ENCODE measurements at regions not wholly inside any gene's neighbourhood (a gene's known extent, or its start where the extent isn't known, plus 50 kb on each side); places are given as distances from the start of the nearest gene placed in this dataset.

GRCh38 chr20:51237278-51237677, 214.4 kb upstream of the KCNG1 start:
- Histone ChIP-seq H3K9me3 (peaks cover 12% of the 10 kb centered on the region), H3K27ac (no peak overlapping the region), H3K4me3 (no peak overlapping the region), H3K4me2 (no peak overlapping the region), H3K4me1 (no peaks in the 10 kb centered on the region)
- no peak for TF ChIP-seq HOXA7 (CRISPR knock-in tag; IDR thresholded peaks at IDR 0.05)
- no peak for TF ChIP-seq ZNF302 (CRISPR knock-in tag; IDR thresholded peaks at IDR 0.05)
- TF ChIP-seq, protein P1, sequence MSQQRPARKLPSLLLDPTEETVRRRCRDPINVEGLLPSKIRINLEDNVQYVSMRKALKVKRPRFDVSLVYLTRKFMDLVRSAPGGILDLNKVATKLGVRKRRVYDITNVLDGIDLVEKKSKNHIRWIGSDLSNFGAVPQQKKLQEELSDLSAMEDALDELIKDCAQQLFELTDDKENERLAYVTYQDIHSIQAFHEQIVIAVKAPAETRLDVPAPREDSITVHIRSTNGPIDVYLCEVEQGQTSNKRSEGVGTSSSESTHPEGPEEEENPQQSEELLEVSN (IDR thresholded peaks at IDR 0.05; ENCODE audit: borderline replicate concordance, low read depth) = no peak
- no peak for TF ChIP-seq HMGXB4 (CRISPR knock-in tag; IDR thresholded peaks at IDR 0.05; ENCODE audit: borderline replicate concordance)
- TF ChIP-seq HEYL (CRISPR knock-in tag; IDR thresholded peaks at IDR 0.05) = no peak
- TF ChIP-seq POLR2AphosphoS2 (conservative IDR thresholded peaks at IDR 0.05; ENCODE audit: low read length) = no peak
- TF ChIP-seq MAZ (IDR thresholded peaks at IDR 0.05; ENCODE audit: borderline replicate concordance, low read depth, low read length) = no peak
- TF ChIP-seq JUN (IDR thresholded peaks at IDR 0.05) = no peak
- TF ChIP-seq, protein P2, sequence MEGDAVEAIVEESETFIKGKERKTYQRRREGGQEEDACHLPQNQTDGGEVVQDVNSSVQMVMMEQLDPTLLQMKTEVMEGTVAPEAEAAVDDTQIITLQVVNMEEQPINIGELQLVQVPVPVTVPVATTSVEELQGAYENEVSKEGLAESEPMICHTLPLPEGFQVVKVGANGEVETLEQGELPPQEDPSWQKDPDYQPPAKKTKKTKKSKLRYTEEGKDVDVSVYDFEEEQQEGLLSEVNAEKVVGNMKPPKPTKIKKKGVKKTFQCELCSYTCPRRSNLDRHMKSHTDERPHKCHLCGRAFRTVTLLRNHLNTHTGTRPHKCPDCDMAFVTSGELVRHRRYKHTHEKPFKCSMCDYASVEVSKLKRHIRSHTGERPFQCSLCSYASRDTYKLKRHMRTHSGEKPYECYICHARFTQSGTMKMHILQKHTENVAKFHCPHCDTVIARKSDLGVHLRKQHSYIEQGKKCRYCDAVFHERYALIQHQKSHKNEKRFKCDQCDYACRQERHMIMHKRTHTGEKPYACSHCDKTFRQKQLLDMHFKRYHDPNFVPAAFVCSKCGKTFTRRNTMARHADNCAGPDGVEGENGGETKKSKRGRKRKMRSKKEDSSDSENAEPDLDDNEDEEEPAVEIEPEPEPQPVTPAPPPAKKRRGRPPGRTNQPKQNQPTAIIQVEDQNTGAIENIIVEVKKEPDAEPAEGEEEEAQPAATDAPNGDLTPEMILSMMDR (IDR thresholded peaks at IDR 0.05) = no peak
- no peak for TF ChIP-seq CBX2 (IDR thresholded peaks at IDR 0.05; ENCODE audit: borderline replicate concordance, low read depth)
- TF ChIP-seq EHF (CRISPR knock-in tag; IDR thresholded peaks at IDR 0.05) = no peak
- no peak for TF ChIP-seq MAFK (IDR thresholded peaks at IDR 0.05; ENCODE audit: partially characterized antibody)
- no peak for TF ChIP-seq CHD2 (IDR thresholded peaks at IDR 0.05; ENCODE audit: low read length, partially characterized antibody)
- no peak for TF ChIP-seq MAX (IDR thresholded peaks at IDR 0.05)
- TF ChIP-seq RAD21 (conservative IDR thresholded peaks at IDR 0.05 in 1 of 2, IDR thresholded peaks at IDR 0.05 in 1 of 2) = no peak
- WGBS (ENCODE audit: missing lambda C conversion rate) = 56% methylated on average over 6 of the region's 6 CpGs
- ChIA-PET CTCF (interaction anchor here (0.9 to 1.4 kb wide), 4 partner anchors 13 to 387 kb away, joined by 3 to 4 read pairs (median 3); no protein-coding TSS in a partner anchor), POLR2A (no interaction called here)
- ATAC-seq = no peak
- no peak for FAIRE-seq
- no peak for DNase-seq (ENCODE audit: low read depth in 1 of 2, low spot score in 1 of 2)

- POLR2A ChIA-PET = no interaction called here
- WGBS (ENCODE audit: missing lambda C conversion rate) = 96% methylated on average over 2 of the region's 2 CpGs
- CTCF ChIA-PET = interaction anchor here (0.9 to 1.4 kb wide), 2 partner anchors 221 to 358 kb away, joined by 3 to 4 read pairs; no protein-coding TSS in a partner anchor
- Histone ChIP-seq H3K4me2 (no peak overlapping the region), H3K4me1 (no peaks in the 10 kb centered on the region), H3K9me3 (peaks cover 8% of the 10 kb centered on the region), H3K4me3 (no peak overlapping the region), H3K27ac (no peak overlapping the region)
- FAIRE-seq (no peak), ATAC-seq (no peak), DNase-seq (ENCODE audit: low read depth in 1 of 2, low spot score in 1 of 2) (no peak)
- TF ChIP-seq FOXS1 (CRISPR knock-in tag; IDR thresholded peaks at IDR 0.05) (no peak), FOSB (CRISPR knock-in tag; IDR thresholded peaks at IDR 0.05) (no peak), BHLHE40 (IDR thresholded peaks at IDR 0.05; ENCODE audit: low read depth, low read length) (no peak), JUNB (IDR thresholded peaks at IDR 0.05) (no peak), CEBPB (IDR thresholded peaks at IDR 0.05) (no peak)
- TF ChIP-seq, protein P1 (IDR thresholded peaks at IDR 0.05; ENCODE audit: borderline replicate concordance, low read depth) = no peak
Observed at GRCh38 chr20:51236421-51236820, 213.5 kb upstream of the KCNG1 start.
